Liver (tissue), 8 donors: ENCODE measurements at regions not wholly inside any gene's neighbourhood (a gene's known extent, or its start where the extent isn't known, plus 50 kb on each side); places are given as distances from the start of the nearest gene placed in this dataset.

Source experiments
- DNase-seq: peaks from one replicate; pipeline ENCODE4 v3.0.0-alpha.2; 2017; ENCODE audit warnings: low spot score
- H3K27ac ChIP-seq, 2 donors: one replicate each; pipeline ENCODE4 v1.7.0; 2013; ENCODE audit warnings: inconsistent platforms in 2 of 2, low read length in 2 of 2, control low read depth in 1 of 2, low read depth in 1 of 2, mild to moderate bottlenecking in 1 of 2
- H3K27me3 ChIP-seq, 4 donors: one replicate each; pipeline versions ENCODE4 v1.6.1 to v1.7.0; 2013; ENCODE audit warnings: low read length in 3 of 4, inconsistent platforms in 1 of 4, mild to moderate bottlenecking in 1 of 4, moderate library complexity in 1 of 4; ENCODE audit not compliant: control insufficient read depth in 4 of 4, insufficient read depth in 4 of 4
- H3K36me3 ChIP-seq, 4 donors: one replicate each; pipeline versions ENCODE4 v1.6.1 to v1.7.0; 2013; ENCODE audit warnings: low read length in 3 of 4, mild to moderate bottlenecking in 3 of 4, low read depth in 1 of 4, moderate library complexity in 1 of 4; ENCODE audit not compliant: control insufficient read depth in 4 of 4, insufficient read depth in 3 of 4
- H3K4me1 ChIP-seq, 4 donors: one replicate each; pipeline versions ENCODE4 v1.6.1 to v1.7.0; 2013; ENCODE audit warnings: low read length in 3 of 4, mild to moderate bottlenecking in 3 of 4, moderate library complexity in 1 of 4; ENCODE audit not compliant: control insufficient read depth in 4 of 4, insufficient read depth in 4 of 4
- H3K4me3 ChIP-seq, 3 donors: one replicate each; pipeline versions ENCODE4 v1.6.1 to v1.7.0; 2013; ENCODE audit warnings: low read length in 3 of 3, control low read depth in 1 of 3, low read depth in 1 of 3, mild to moderate bottlenecking in 1 of 3
- H3K9ac ChIP-seq, 2 donors: one replicate each; pipeline ENCODE4 v1.7.0; 2013; ENCODE audit warnings: low read length in 2 of 2, mild to moderate bottlenecking in 2 of 2, moderate library complexity in 2 of 2, control low read depth in 1 of 2, low read depth in 1 of 2
- H3K9me3 ChIP-seq, 4 donors: one replicate each; pipeline versions ENCODE4 v1.6.1 to v1.7.0; 2013; ENCODE audit warnings: low read length in 3 of 4; ENCODE audit not compliant: control insufficient read depth in 4 of 4
- ATF3 ChIP-seq: IDR thresholded peaks from 2 replicates; pipeline ENCODE4 v1.6.1; 2016; ENCODE audit warnings: antibody characterized with exemption
- CTCF ChIP-seq: fragments of 150-350 bp; IDR thresholded peaks from 2 replicates; pipeline ENCODE4 v1.5.1; 2017; ENCODE audit warnings: improper control_type of control experiment, low read depth, low read length; ENCODE audit not compliant: missing input control
- EGR1 ChIP-seq, 2 donors: IDR thresholded peaks; 2 replicates each; pipeline ENCODE4 v1.6.1; 2016 to 2018; ENCODE audit warnings: antibody characterized with exemption in 2 of 2, low read depth in 2 of 2
- FOXA1 ChIP-seq: IDR thresholded peaks from 2 replicates; pipeline ENCODE4 v1.6.1; 2016; ENCODE audit warnings: antibody characterized with exemption
- GABPA ChIP-seq, 2 donors: IDR thresholded peaks in 1 of 2; conservative IDR thresholded peaks in 1 of 2; 2 replicates each; pipeline ENCODE4 v1.6.1; 2016; ENCODE audit warnings: antibody characterized with exemption in 2 of 2, mild to moderate bottlenecking in 1 of 2, moderate library complexity in 1 of 2
- HNF4A ChIP-seq, 2 donors: conservative IDR thresholded peaks; 2 replicates each; pipeline ENCODE4 v1.6.1; 2016; ENCODE audit warnings: antibody characterized with exemption in 2 of 2, mild to moderate bottlenecking in 2 of 2
- HNF4G ChIP-seq: IDR thresholded peaks from 2 replicates; pipeline ENCODE4 v1.6.1; 2016; ENCODE audit warnings: antibody characterized with exemption
- JUND ChIP-seq, 2 donors: IDR thresholded peaks; 2 replicates each; pipeline ENCODE4 v1.6.1; 2016; ENCODE audit warnings: antibody characterized with exemption in 2 of 2
- MAX ChIP-seq: IDR thresholded peaks from 2 replicates; pipeline ENCODE4 v1.6.1; 2016; ENCODE audit warnings: antibody characterized with exemption
- NR2F2 ChIP-seq: IDR thresholded peaks from 2 replicates; pipeline ENCODE4 v1.6.1; 2016; ENCODE audit warnings: antibody characterized with exemption
- RAD21 ChIP-seq, 2 donors: IDR thresholded peaks; 2 replicates each; pipeline ENCODE4 v1.6.1; 2016; ENCODE audit warnings: antibody characterized with exemption in 2 of 2, mild to moderate bottlenecking in 2 of 2
- REST ChIP-seq: IDR thresholded peaks from 2 replicates; pipeline ENCODE4 v1.6.1; 2016; ENCODE audit warnings: antibody characterized with exemption, mild to moderate bottlenecking
- RXRA ChIP-seq, 2 donors: IDR thresholded peaks; 2 replicates each; pipeline ENCODE4 v1.6.1; 2017 to 2018; ENCODE audit warnings: antibody characterized with exemption in 2 of 2, mild to moderate bottlenecking in 1 of 2
- SP1 ChIP-seq: IDR thresholded peaks from 2 replicates; pipeline ENCODE4 v1.6.1; 2018; ENCODE audit warnings: antibody characterized with exemption, mild to moderate bottlenecking
- TAF1 ChIP-seq: conservative IDR thresholded peaks from 2 replicates; pipeline ENCODE4 v1.6.1; 2016; ENCODE audit warnings: antibody characterized with exemption, mild to moderate bottlenecking
- YY1 ChIP-seq: IDR thresholded peaks from 2 replicates; pipeline ENCODE4 v1.6.1; 2016; ENCODE audit warnings: antibody characterized with exemption, mild to moderate bottlenecking
- ZBTB33 ChIP-seq: IDR thresholded peaks from 2 replicates; pipeline ENCODE4 v1.6.1; 2016; ENCODE audit warnings: antibody characterized with exemption
- WGBS: extraction: QIAGEN DNeasy Blood & Tissue Kit; methylation state at CpG from one replicate; pipeline ENCODE4 v1.1.7; 2013; 5-methylcytosine and 5-hydroxymethylcytosine counted together
- donor health status: healthy.
- donor health status: healthy.
- donor health status: healthy.
- donor health status: healthy.
- donor health status: healthy.

- no peak for DNase-seq
- H3K9ac ChIP-seq, result no peak overlapping the region
- WGBS, result 88% methylated on average over 12 of the region's 12 CpGs
- H3K27me3 ChIP-seq, result no peaks in the 10 kb centered on the region
- no peaks in the 10 kb centered on the region for H3K9me3 ChIP-seq
- H3K36me3 ChIP-seq, result no peaks in the 10 kb centered on the region
- no peak for TF ChIP-seq RXRA (IDR thresholded peaks at IDR 0.05)
- TF ChIP-seq ZBTB33, result no peak
- TF ChIP-seq MAX, result no peak
- no peak overlapping the region for H3K4me3 ChIP-seq
- no peaks in the 10 kb centered on the region for H3K4me1 ChIP-seq
- no peak overlapping the region for H3K27ac ChIP-seq
Measured at GRCh38 chr17:73867056-73867455, 222.8 kb upstream of the SDK2 start.

- WGBS, result 88% methylated on average over 6 of the region's 6 CpGs
Measured at GRCh38 chr17:73870068-73870467, 225.8 kb upstream of the SDK2 start.

More at GRCh38 chr17:73870068-73870467, 225.8 kb upstream of the SDK2 start:
- TF ChIP-seq TAF1, result no peak
- TF ChIP-seq ATF3, result no peak
- no peak for TF ChIP-seq MAX
- TF ChIP-seq EGR1 (IDR thresholded peaks at IDR 0.05; ENCODE audit: low read depth in 2 of 2), result no peak
- no peak for TF ChIP-seq SP1
- no peak for TF ChIP-seq CTCF
- no peak for TF ChIP-seq ZBTB33
- TF ChIP-seq RAD21 (IDR thresholded peaks at IDR 0.05), result no peak
- no peak for TF ChIP-seq REST
- no peak for TF ChIP-seq FOXA1
- TF ChIP-seq YY1, result no peak
- no peak for TF ChIP-seq RXRA (IDR thresholded peaks at IDR 0.05)
- TF ChIP-seq HNF4G, result no peak
- no peak for TF ChIP-seq GABPA (IDR thresholded peaks at IDR 0.05 in 1 of 2, conservative IDR thresholded peaks at IDR 0.05 in 1 of 2)
- no peak for TF ChIP-seq NR2F2
- no peak for TF ChIP-seq HNF4A (conservative IDR thresholded peaks at IDR 0.05)
- no peak for TF ChIP-seq JUND (IDR thresholded peaks at IDR 0.05)
- Histone ChIP-seq H3K27ac (no peak overlapping the region), H3K27me3 (no peaks in the 10 kb centered on the region), H3K4me1 (no peaks in the 10 kb centered on the region), H3K4me3 (no peak overlapping the region), H3K36me3 (no peaks in the 10 kb centered on the region), H3K9ac (no peak overlapping the region), H3K9me3 (no peaks in the 10 kb centered on the region)
- no peak for DNase-seq
